Activated CD8-positive, alpha-beta T cell treated with anti-CD3 and anti-CD28 coated beads, Interleukin-2, amount 10 ng/mL, durations not matched to agents 7 days and 5 days (primary cell): ENCODE measurements at regions not wholly inside any gene's neighbourhood (a gene's known extent, or its start where the extent isn't known, plus 50 kb on each side); places are given as distances from the start of the nearest gene placed in this dataset.
"Not testable (repeated sequence)": the region's sequence is repeated elsewhere in the genome, so short reads cannot be mapped to it uniquely, and the experiment has no call there.

Source experiments
- ATAC-seq: fragments of 150-1000 bp; cut with Tn5 transposase; one replicate; pipeline ENCODE4 v1.10.0; 2021; ENCODE audit warnings: moderate library complexity
- CTCF ChIA-PET: fragments of 350-600 bp; sonication (Branson Sonifier 250); formaldehyde crosslinking; loops from one replicate; lab custom pipeline; 2021; ENCODE audit warnings: antibody characterized with exemption; lab: Charles Lee
- POLR2A ChIA-PET: fragments of 350-600 bp; sonication (Branson Sonifier 250); formaldehyde crosslinking; loops from one replicate; lab custom pipeline; 2021; ENCODE audit warnings: antibody characterized with exemption; lab: Charles Lee
- DNase-seq: peaks from one replicate; pipeline ENCODE4 v3.0.0-alpha.2; 2020
- H3K27ac Mint-ChIP-seq: one replicate; pipeline ENCODE4 v1.8.0; 2021; ENCODE audit warnings: mild to moderate bottlenecking, mixed read lengths
- H3K27me3 Mint-ChIP-seq: one replicate; pipeline ENCODE4 v1.8.0; 2021; ENCODE audit warnings: low read depth, mixed read lengths
- H3K36me3 Mint-ChIP-seq: one replicate; pipeline ENCODE4 v1.8.0; 2021; ENCODE audit warnings: low read depth, mixed read lengths
- H3K4me1 Mint-ChIP-seq: one replicate; pipeline ENCODE4 v1.8.0; 2021; ENCODE audit warnings: low read depth, mixed read lengths
- H3K4me3 Mint-ChIP-seq: one replicate; pipeline ENCODE4 v1.8.0; 2021; ENCODE audit warnings: mild to moderate bottlenecking, mixed read lengths
- H3K9me3 Mint-ChIP-seq: one replicate; pipeline ENCODE4 v1.8.0; 2022; ENCODE audit warnings: mixed read lengths; ENCODE audit not compliant: insufficient read depth

DNA sequence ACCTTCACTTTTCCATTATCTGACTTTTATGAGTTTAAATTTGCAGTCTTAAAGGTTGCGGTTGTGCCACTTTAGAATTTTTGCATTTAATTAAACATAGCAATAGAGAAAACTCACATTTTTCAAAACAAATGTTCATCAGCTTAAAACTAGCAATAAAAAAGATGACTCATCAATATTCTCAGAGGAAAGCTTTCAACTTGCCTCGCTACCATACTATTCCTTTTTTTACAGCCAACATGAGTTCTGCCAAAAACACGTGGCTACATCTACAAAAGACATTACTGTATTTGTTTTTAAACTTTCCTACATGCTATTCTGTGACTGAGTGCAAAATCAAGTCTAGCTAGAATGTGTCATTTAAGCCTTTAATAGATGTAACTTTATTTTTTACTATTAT, 497.1 kb downstream of the RPS29 start:
- ATAC-seq: no peak
- H3K4me1 Mint-ChIP-seq: no peaks in the 10 kb centered on the region
- DNase-seq: no peak
- H3K27ac Mint-ChIP-seq: no peak overlapping the region
- no peaks in the 10 kb centered on the region for H3K27me3 Mint-ChIP-seq
- POLR2A ChIA-PET: no interaction called here
- H3K4me3 Mint-ChIP-seq: no peak overlapping the region
- CTCF ChIA-PET: no interaction called here
- H3K9me3 Mint-ChIP-seq: no peaks in the 10 kb centered on the region
- H3K36me3 Mint-ChIP-seq: no peaks in the 10 kb centered on the region

DNA sequence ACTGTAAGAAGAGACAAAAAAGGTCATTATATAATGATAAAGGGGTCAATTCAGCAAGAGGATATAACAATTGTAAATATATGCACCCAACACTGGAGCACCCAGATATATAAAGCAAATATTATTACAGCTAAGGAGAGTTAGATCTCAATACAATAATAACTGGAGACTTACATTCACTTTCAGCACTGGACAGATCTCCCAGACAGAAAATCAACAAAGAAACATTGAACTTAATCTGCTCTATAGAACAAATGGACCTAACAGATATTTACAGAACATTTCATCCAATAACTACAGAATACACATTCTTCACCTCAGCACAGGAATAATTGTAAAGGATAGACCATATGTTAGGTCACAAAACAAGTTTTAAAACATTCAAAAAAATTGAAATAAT, 512.9 kb downstream of the RPS29 start:
- H3K36me3 Mint-ChIP-seq, H3K4me3 Mint-ChIP-seq, DNase-seq, H3K27me3 Mint-ChIP-seq, ATAC-seq, POLR2A ChIA-PET, H3K4me1 Mint-ChIP-seq, H3K27ac Mint-ChIP-seq, CTCF ChIA-PET, H3K9me3 Mint-ChIP-seq: not testable (repeated sequence)

- Mint-ChIP-seq H3K4me3 (no peak overlapping the region), H3K4me1 (no peaks in the 10 kb centered on the region), H3K9me3 (no peaks in the 10 kb centered on the region), H3K36me3 (no peaks in the 10 kb centered on the region), H3K27me3 (no peaks in the 10 kb centered on the region), H3K27ac (no peak overlapping the region)
- no peak for ATAC-seq
- ChIA-PET POLR2A (no interaction called here), CTCF (no interaction called here)
- DNase-seq: no peak
Observed at GRCh38 chr14:49058511-49058910, 527.7 kb downstream of the RPS29 start.

DNA sequence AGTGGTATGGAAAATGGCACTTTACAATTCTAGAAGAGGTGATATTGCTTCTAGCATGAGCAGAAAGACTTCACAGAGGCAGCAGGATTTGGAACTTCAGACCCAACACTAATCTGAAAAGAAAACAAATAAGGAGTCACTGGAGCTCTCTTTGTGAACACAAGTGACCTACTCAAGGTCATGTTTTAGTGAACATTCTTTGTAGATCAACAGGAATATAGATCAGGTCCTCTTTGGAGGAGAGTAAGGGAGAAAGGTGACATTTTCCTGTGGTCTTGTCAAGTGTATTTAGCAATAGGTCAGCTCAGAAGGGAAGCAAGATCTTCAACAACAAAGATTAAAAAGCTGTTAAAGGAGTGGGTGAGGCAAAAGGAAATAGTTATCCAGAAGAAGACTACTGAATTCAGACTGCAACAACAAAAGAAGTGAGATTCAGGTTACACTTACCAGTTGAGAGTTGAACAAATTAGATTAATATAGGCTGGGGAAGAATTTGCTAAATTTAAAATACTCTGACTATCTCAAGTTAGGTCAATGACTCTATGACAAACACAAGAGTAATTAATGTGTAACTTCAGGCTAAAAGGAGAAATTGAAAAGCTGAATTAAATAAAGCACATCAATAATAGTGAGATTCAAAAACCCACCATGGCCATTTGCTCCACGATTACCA, 528.2 kb downstream of the RPS29 start:
- H3K36me3 Mint-ChIP-seq: no peaks in the 10 kb centered on the region
- POLR2A ChIA-PET: no interaction called here
- ATAC-seq (no peak), DNase-seq (no peak)
- H3K27me3 Mint-ChIP-seq: no peaks in the 10 kb centered on the region
- no peak overlapping the region for H3K4me3 Mint-ChIP-seq
- H3K4me1 Mint-ChIP-seq: no peaks in the 10 kb centered on the region
- H3K27ac Mint-ChIP-seq: no peak overlapping the region
- H3K9me3 Mint-ChIP-seq: no peaks in the 10 kb centered on the region
- CTCF ChIA-PET: no interaction called here

DNA sequence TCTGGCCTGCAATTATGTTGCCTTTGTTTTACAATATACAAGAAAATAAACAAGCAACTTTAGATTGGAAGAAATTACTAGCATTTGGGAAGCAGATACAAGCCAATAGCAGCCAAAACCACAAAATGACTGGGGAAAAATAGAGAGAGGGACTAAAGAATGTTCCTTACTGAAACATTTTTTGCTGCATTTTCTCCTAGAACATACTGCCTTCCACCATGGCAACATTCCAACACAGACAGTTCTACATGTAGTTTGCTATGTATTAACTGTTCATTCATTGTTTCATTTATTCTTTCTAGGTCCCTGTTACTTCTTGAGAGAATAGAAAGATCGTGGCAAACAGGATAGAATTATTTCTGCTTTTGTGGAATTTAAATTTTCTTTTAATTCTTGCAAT, 530.2 kb downstream of the RPS29 start:
- Mint-ChIP-seq H3K4me1 (no peaks in the 10 kb centered on the region), H3K9me3 (no peaks in the 10 kb centered on the region), H3K36me3 (no peaks in the 10 kb centered on the region), H3K27me3 (no peaks in the 10 kb centered on the region), H3K27ac (no peak overlapping the region), H3K4me3 (no peak overlapping the region)
- ChIA-PET POLR2A (no interaction called here), CTCF (no interaction called here)
- no peak for ATAC-seq
- no peak for DNase-seq

GRCh38 chr14:49052521-49052920, 533.7 kb downstream of the RPS29 start:
- ATAC-seq (no peak), DNase-seq (no peak)
- no peaks in the 10 kb centered on the region for H3K4me1 Mint-ChIP-seq
- H3K27ac Mint-ChIP-seq: no peak overlapping the region
- no peaks in the 10 kb centered on the region for H3K9me3 Mint-ChIP-seq
- ChIA-PET CTCF (no interaction called here), POLR2A (no interaction called here)
- no peak overlapping the region for H3K4me3 Mint-ChIP-seq
- H3K36me3 Mint-ChIP-seq: no peaks in the 10 kb centered on the region
- no peaks in the 10 kb centered on the region for H3K27me3 Mint-ChIP-seq

GRCh38 chr14:49051328-49052060, 534.7 kb downstream of the RPS29 start:
- Mint-ChIP-seq H3K4me3 (no peak overlapping the region), H3K27me3 (no peaks in the 10 kb centered on the region), H3K9me3 (no peaks in the 10 kb centered on the region), H3K36me3 (no peaks in the 10 kb centered on the region), H3K4me1 (no peaks in the 10 kb centered on the region), H3K27ac (no peak overlapping the region)
- ATAC-seq (no peak), DNase-seq (no peak)
- POLR2A ChIA-PET: no interaction called here
- CTCF ChIA-PET: no interaction called here

DNA sequence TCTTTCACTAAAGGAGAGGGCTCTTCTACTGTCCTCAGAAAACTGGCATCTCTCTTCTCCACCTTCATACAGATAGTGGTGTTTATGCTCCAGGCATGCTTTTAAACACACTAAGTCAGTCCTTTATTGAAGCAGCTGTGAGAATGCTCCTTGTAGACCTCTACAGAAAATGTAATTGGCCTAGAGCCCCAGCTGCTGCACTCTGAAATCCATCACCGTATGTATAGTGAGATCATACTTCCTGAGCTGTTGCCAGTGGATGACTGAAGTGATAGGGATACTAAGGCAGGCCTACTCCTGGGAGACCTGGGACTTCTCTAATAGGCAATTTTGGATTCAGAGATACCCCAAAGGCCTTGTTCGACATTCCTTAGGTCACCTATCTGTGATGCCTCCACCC, 535.4 kb downstream of the RPS29 start:
- no peaks in the 10 kb centered on the region for H3K9me3 Mint-ChIP-seq
- ATAC-seq: no peak
- CTCF ChIA-PET: no interaction called here

GRCh38 chr14:49049711-49050110, 536.5 kb downstream of the RPS29 start:
- POLR2A ChIA-PET: no interaction called here
- no peaks in the 10 kb centered on the region for H3K4me1 Mint-ChIP-seq
- CTCF ChIA-PET: no interaction called here
- H3K4me3 Mint-ChIP-seq: no peak overlapping the region
- ATAC-seq (no peak), DNase-seq (no peak)
- H3K27ac Mint-ChIP-seq: no peak overlapping the region
- no peaks in the 10 kb centered on the region for H3K9me3 Mint-ChIP-seq
- H3K36me3 Mint-ChIP-seq: no peaks in the 10 kb centered on the region
- no peaks in the 10 kb centered on the region for H3K27me3 Mint-ChIP-seq

More for the DNA sequence above, 535.4 kb downstream of the RPS29 start:
- no peak for DNase-seq
- Mint-ChIP-seq H3K4me3 (no peak overlapping the region), H3K27ac (no peak overlapping the region), H3K27me3 (no peaks in the 10 kb centered on the region), H3K4me1 (no peaks in the 10 kb centered on the region), H3K36me3 (no peaks in the 10 kb centered on the region)
- POLR2A ChIA-PET: no interaction called here

DNA sequence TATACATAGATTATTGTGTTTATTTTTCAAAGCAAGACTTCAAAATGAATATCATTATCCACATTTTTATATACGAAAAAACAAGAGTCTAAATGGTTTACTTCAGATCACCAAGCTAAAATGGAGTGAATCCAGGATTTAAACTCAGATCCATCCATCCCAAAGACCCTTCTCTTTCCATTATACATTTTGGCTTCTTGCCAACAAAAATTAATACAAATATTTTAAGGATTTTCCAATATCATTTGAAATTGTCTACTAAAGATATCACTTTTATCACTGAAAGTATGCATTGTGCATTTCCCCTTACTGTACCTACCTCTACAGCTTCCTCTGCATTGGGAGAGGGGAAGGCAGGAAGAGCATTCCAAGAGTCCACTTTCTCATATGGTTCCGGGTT, 541.2 kb downstream of the RPS29 start:
- Mint-ChIP-seq H3K4me1 (no peaks in the 10 kb centered on the region), H3K27ac (no peak overlapping the region), H3K4me3 (no peak overlapping the region), H3K27me3 (no peaks in the 10 kb centered on the region), H3K9me3 (no peaks in the 10 kb centered on the region), H3K36me3 (no peaks in the 10 kb centered on the region)
- ATAC-seq (no peak), DNase-seq (no peak)
- CTCF ChIA-PET: no interaction called here
- POLR2A ChIA-PET: no interaction called here

GRCh38 chr14:49036984-49037516, 549.1 kb downstream of the RPS29 start:
- no peak for DNase-seq
- ChIA-PET CTCF (no interaction called here), POLR2A (no interaction called here)
- ATAC-seq: no peak
- no peaks in the 10 kb centered on the region for H3K4me1 Mint-ChIP-seq
- no peaks in the 10 kb centered on the region for H3K36me3 Mint-ChIP-seq
- H3K9me3 Mint-ChIP-seq: no peaks in the 10 kb centered on the region
- H3K4me3 Mint-ChIP-seq: no peak overlapping the region
- no peaks in the 10 kb centered on the region for H3K27me3 Mint-ChIP-seq
- no peak overlapping the region for H3K27ac Mint-ChIP-seq

- Mint-ChIP-seq H3K36me3 (no peaks in the 10 kb centered on the region), H3K9me3 (no peaks in the 10 kb centered on the region), H3K27ac (no peak overlapping the region), H3K4me1 (no peaks in the 10 kb centered on the region), H3K4me3 (no peak overlapping the region), H3K27me3 (no peaks in the 10 kb centered on the region)
- ATAC-seq (no peak), DNase-seq (no peak)
- CTCF ChIA-PET: no interaction called here
- POLR2A ChIA-PET: no interaction called here
Observed at GRCh38 chr14:49036266-49036665, 549.9 kb downstream of the RPS29 start.
